GM12878 (cell line): ENCODE measurements at regions not wholly inside any gene's neighbourhood (a gene's known extent, or its start where the extent isn't known, plus 50 kb on each side); places are given as distances from the start of the nearest gene placed in this dataset.

Experiments
- ATAC-seq: fragments of 200-7000 bp; cut with Tn5 transposase; 3 replicates; pipeline ENCODE4 v1.9.1; 2020; ENCODE audit warnings: mild to moderate bottlenecking, moderate library complexity
- BruUV-seq: library from RNA; stranded (reverse); fragments of 400-500 nt; replicated peaks from 2 replicates; lab custom pipeline; 2021; lab: Mats Ljungman, UMichigan
- CTCF ChIA-PET: fragments of 300-600 bp; sonication (Branson Sonifier 250); formaldehyde crosslinking; extraction: SDS; loops from one replicate; lab custom pipeline; 2021; ENCODE audit warnings: inconsistent platforms; lab: Yijun Ruan, JAX
- POLR2A ChIA-PET: fragments of 350-600 bp; formaldehyde crosslinking; extraction: SDS; loops from one replicate; lab custom pipeline; 2021; ENCODE audit warnings: inconsistent platforms; lab: Charles Lee
- RAD21 ChIA-PET: fragments of 300-600 bp; sonication (Branson Sonifier 250); formaldehyde crosslinking; loops from one replicate; lab custom pipeline; 2023; ENCODE audit warnings: antibody characterized with exemption; ENCODE audit not compliant: unreplicated experiment; lab: Charles Lee
- SMC1A ChIA-PET: fragments of 300-600 bp; sonication (Branson Sonifier 250); formaldehyde crosslinking; loops from one replicate; lab custom pipeline; 2023; ENCODE audit not compliant: unreplicated experiment, uncharacterized antibody; lab: Charles Lee
- DNase-seq: peaks from one replicate; pipeline ENCODE4 v3.0.0-alpha.2; 2011; ENCODE audit warnings: low read depth, low spot score
- FAIRE-seq: peaks from 3 replicates; lab custom pipeline; 2011; peaks lifted over from hg19 to GRCh38; lab: Jason Lieb, UNC
- H2AFZ ChIP-seq: 2 replicates; pipeline ENCODE4 v1.6.0; 2011; ENCODE audit warnings: low read depth, low read length, control low read depth; ENCODE audit not compliant: control insufficient read depth
- H3K27ac ChIP-seq: 2 replicates; pipeline ENCODE4 v1.5.1; 2011; ENCODE audit warnings: control low read depth; ENCODE audit not compliant: control insufficient read depth, insufficient read depth
- H3K27me3 ChIP-seq, 2 experiments: replicated peaks in 1 of 2; 2 replicates each; pipeline versions ENCODE4 v1.6.0 to v1.6.1; 2011; ENCODE audit warnings: low read length in 1 of 2; ENCODE audit not compliant: control insufficient read depth in 2 of 2, insufficient read depth in 2 of 2
- H3K36me3 ChIP-seq, 2 experiments: 2 replicates each; pipeline ENCODE4 v1.5.1; 2011; ENCODE audit warnings: low read length in 1 of 2; ENCODE audit not compliant: control insufficient read depth in 2 of 2, insufficient read depth in 2 of 2
- H3K4me1 ChIP-seq: 2 replicates; pipeline ENCODE4 v1.6.1; 2011; ENCODE audit warnings: mild to moderate bottlenecking, low read length, moderate library complexity, mixed read lengths; ENCODE audit not compliant: control insufficient read depth, insufficient read depth
- H3K4me2 ChIP-seq: 2 replicates; pipeline ENCODE4 v1.6.0; 2011; ENCODE audit warnings: control low read depth; ENCODE audit not compliant: control insufficient read depth, insufficient read depth
- H3K4me3 ChIP-seq: fragments of 200-600 bp; sonication (generic); 2 replicates; pipeline ENCODE4 v1.5.1; 2016
- H3K79me2 ChIP-seq: 2 replicates; pipeline ENCODE4 v1.6.0; 2011; ENCODE audit warnings: low read length; ENCODE audit not compliant: control insufficient read depth, insufficient read depth
- H3K9ac ChIP-seq: 2 replicates; pipeline ENCODE4 v1.8.0; 2011; ENCODE audit warnings: low read length, control low read depth, mixed read lengths; ENCODE audit not compliant: control insufficient read depth, insufficient read depth
- H3K9me3 ChIP-seq: replicated peaks from 3 replicates; pipeline ENCODE4 v1.5.1; 2011; ENCODE audit warnings: mild to moderate bottlenecking, low read length; ENCODE audit not compliant: control insufficient read depth, insufficient read depth
- H4K20me1 ChIP-seq: 2 replicates; pipeline ENCODE4 v1.6.0; 2011; ENCODE audit not compliant: control insufficient read depth, insufficient read depth
- BACH1 ChIP-seq: fragments of 450-650 bp; IDR thresholded peaks from 2 replicates; pipeline ENCODE4 v1.6.1; 2017; ENCODE audit warnings: mild to moderate bottlenecking, borderline replicate concordance
- HCFC1 ChIP-seq: fragments of 150-350 bp; IDR thresholded peaks from 2 replicates; pipeline ENCODE4 v1.6.1; 2014; ENCODE audit warnings: low read length
- IKZF2 ChIP-seq, 2 experiments: fragments of 450-650 bp; IDR thresholded peaks; 2 replicates each; pipeline ENCODE4 v1.6.1; 2017; ENCODE audit warnings: mild to moderate bottlenecking in 2 of 2, moderate library complexity in 2 of 2
- IRF4 ChIP-seq: IDR thresholded peaks from 2 replicates; pipeline ENCODE4 v1.6.1; 2011; ENCODE audit warnings: low read depth, low read length
- MYB ChIP-seq: fragments of 150-350 bp; IDR thresholded peaks from 2 replicates; pipeline ENCODE4 v1.6.1; 2014; ENCODE audit warnings: mild to moderate bottlenecking, low read depth, low read length, borderline replicate concordance
- RUNX3 ChIP-seq: IDR thresholded peaks from 2 replicates; pipeline ENCODE4 v1.6.1; 2012; ENCODE audit warnings: low read length, inconsistent platforms
- SKIL ChIP-seq: fragments of 450-650 bp; IDR thresholded peaks from 2 replicates; pipeline ENCODE4 v1.6.1; 2017; ENCODE audit warnings: mild to moderate bottlenecking, low read depth, inconsistent platforms; ENCODE audit not compliant: poor library complexity, severe bottlenecking
- SREBF2 ChIP-seq: IDR thresholded peaks from 2 replicates; pipeline ENCODE4 v1.6.1; 2012; ENCODE audit warnings: mild to moderate bottlenecking, low read length
- STAT3 ChIP-seq: IDR thresholded peaks from 2 replicates; pipeline ENCODE4 v1.6.1; 2011; ENCODE audit warnings: low read depth, low read length, improper control_type of control experiment
- TAF1 ChIP-seq: IDR thresholded peaks from 2 replicates; pipeline ENCODE4 v1.6.1; 2011; ENCODE audit warnings: mild to moderate bottlenecking, low read depth, low read length, borderline replicate concordance
- ZBED1 ChIP-seq: IDR thresholded peaks from 2 replicates; pipeline ENCODE4 v1.6.1; 2016; ENCODE audit warnings: borderline replicate concordance
- WGBS: methylation state at CpG from one replicate; pipeline ENCODE4 v1.1.6; 2016; ENCODE audit warnings: low lambda C conversion rate; ENCODE audit not compliant: insufficient replicate concordance, insufficient coverage; ENCODE audit errors: missing lambda C conversion rate; 5-methylcytosine and 5-hydroxymethylcytosine counted together
- in situ Hi-C: fragments of 300-500 bp; cut with MboI; formaldehyde crosslinking; loops from 9 replicates; pipeline ENCODE4 v1.14.3; 2018; ENCODE audit warnings: mixed read lengths
- intact Hi-C: fragments of 100-400 bp; cut with micrococcal nuclease; formaldehyde crosslinking; loops from one replicate; pipeline ENCODE4 v1.14.2; 2022; ENCODE audit not compliant: unreplicated experiment
- TF ChIP-seq, protein P1 (sequence below): fragments of 450-650 bp; IDR thresholded peaks from 2 replicates; pipeline ENCODE4 v1.6.1; 2018; ENCODE audit warnings: borderline replicate concordance, mild to moderate bottlenecking; ENCODE audit not compliant: partially characterized antibody

- H4K20me1 ChIP-seq, result no peaks in the 10 kb centered on the region
- H3K36me3 ChIP-seq, result no peaks in the 10 kb centered on the region
- ATAC-seq (no peak), FAIRE-seq (no peak), DNase-seq (no peak)
- H3K27me3 ChIP-seq, result no peaks in the 10 kb centered on the region
- TF ChIP-seq, protein P1, sequence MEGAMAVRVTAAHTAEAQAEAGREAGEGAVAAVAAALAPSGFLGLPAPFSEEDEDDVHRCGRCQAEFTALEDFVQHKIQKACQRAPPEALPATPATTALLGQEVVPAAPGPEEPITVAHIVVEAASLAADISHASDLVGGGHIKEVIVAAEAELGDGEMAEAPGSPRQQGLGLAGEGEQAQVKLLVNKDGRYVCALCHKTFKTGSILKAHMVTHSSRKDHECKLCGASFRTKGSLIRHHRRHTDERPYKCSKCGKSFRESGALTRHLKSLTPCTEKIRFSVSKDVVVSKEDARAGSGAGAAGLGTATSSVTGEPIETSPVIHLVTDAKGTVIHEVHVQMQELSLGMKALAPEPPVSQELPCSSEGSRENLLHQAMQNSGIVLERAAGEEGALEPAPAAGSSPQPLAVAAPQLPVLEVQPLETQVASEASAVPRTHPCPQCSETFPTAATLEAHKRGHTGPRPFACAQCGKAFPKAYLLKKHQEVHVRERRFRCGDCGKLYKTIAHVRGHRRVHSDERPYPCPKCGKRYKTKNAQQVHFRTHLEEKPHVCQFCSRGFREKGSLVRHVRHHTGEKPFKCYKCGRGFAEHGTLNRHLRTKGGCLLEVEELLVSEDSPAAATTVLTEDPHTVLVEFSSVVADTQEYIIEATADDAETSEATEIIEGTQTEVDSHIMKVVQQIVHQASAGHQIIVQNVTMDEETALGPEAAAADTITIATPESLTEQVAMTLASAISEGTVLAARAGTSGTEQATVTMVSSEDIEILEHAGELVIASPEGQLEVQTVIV, result no peak
- no peak for TF ChIP-seq IKZF2 (IDR thresholded peaks at IDR 0.05)
- no peak for TF ChIP-seq IRF4
- TF ChIP-seq SREBF2, result no peak
- RAD21 ChIA-PET, result no interaction called here
- 41% methylated on average over 6 of the region's 6 CpGs for whole genome bisulfite sequencing
- H2AFZ ChIP-seq, result no peak overlapping the region
- no peak overlapping the region for H3K4me2 ChIP-seq
- no peak overlapping the region for H3K9ac ChIP-seq
- no peaks in the 10 kb centered on the region for H3K4me1 ChIP-seq
- SMC1A ChIA-PET, result no interaction called here
- no peak overlapping the region for H3K27ac ChIP-seq
- no peak overlapping the region for H3K4me3 ChIP-seq
- BruUV-seq, result no TSS peak
- in situ Hi-C loops, result no loop called here
- CTCF ChIA-PET, result no interaction called here
- no peaks in the 10 kb centered on the region for H3K79me2 ChIP-seq
- intact Hi-C loops, result no loop called here
- no peaks in the 10 kb centered on the region for H3K9me3 ChIP-seq
- POLR2A ChIA-PET, result no interaction called here
Measured at GRCh38 chr7:68183176-68183575, 1186.5 kb downstream of the TYW1 start.

GRCh38 chr7:68185631-68186456 lies 1189.2 kb downstream of the TYW1 start:
- H3K36me3 ChIP-seq, result no peaks in the 10 kb centered on the region
- ChIA-PET RAD21 (no interaction called here), POLR2A (no interaction called here), CTCF (interaction anchor here (0.7 kb wide), 1 partner anchor 618 kb away, joined by 3 read pairs; no protein-coding TSS in a partner anchor), SMC1A (no interaction called here)
- no peak for DNase-seq
- no peak overlapping the region for H3K9ac ChIP-seq
- no peak overlapping the region for H3K4me3 ChIP-seq
- H3K27me3 ChIP-seq, result no peaks in the 10 kb centered on the region
- WGBS, result 61% methylated on average over 15 of the region's 16 CpGs
- in situ Hi-C loops (no loop called here), intact Hi-C loops (no loop called here)
- ATAC-seq, result no peak
- no peaks in the 10 kb centered on the region for H3K4me1 ChIP-seq
- no TSS peak for BruUV-seq
- H3K79me2 ChIP-seq, result no peaks in the 10 kb centered on the region
- no peak for FAIRE-seq
- H3K27ac ChIP-seq, result no peak overlapping the region
- no peaks in the 10 kb centered on the region for H3K9me3 ChIP-seq
- H2AFZ ChIP-seq, result no peak overlapping the region
- H4K20me1 ChIP-seq, result no peaks in the 10 kb centered on the region
- H3K4me2 ChIP-seq, result no peak overlapping the region
- no peak for TF ChIP-seq RUNX3
- no peak for TF ChIP-seq IKZF2 (IDR thresholded peaks at IDR 0.05)
- TF ChIP-seq BACH1, result no peak
- TF ChIP-seq TAF1, result no peak
- no peak for TF ChIP-seq HCFC1
- no peak for TF ChIP-seq MYB
- TF ChIP-seq ZBED1, result no peak
- no peak for TF ChIP-seq STAT3
- TF ChIP-seq SKIL, result no peak
